Uterus (tissue), 2 donors: ENCODE measurements at regions not wholly inside any gene's neighbourhood (a gene's known extent, or its start where the extent isn't known, plus 50 kb on each side); places are given as distances from the start of the nearest gene placed in this dataset.

ENCODE experiments used
- POLR2A ChIP-seq, 2 donors: fragments of 450-650 bp; IDR thresholded peaks; one replicate each; pipeline ENCODE4 v1.6.1; 2016; ENCODE audit warnings: antibody characterized with exemption in 2 of 2, mild to moderate bottlenecking in 1 of 2, moderate library complexity in 1 of 2
- TF ChIP-seq, protein P1 (sequence below), 4 experiments: fragments of 200-600 bp in 2 of 4; fragments of 450-650 bp in 2 of 4; sonication (generic) in 2 of 4; IDR thresholded peaks; one replicate each; pipeline ENCODE4 v1.5.1; 2016 to 2019; ENCODE audit warnings: antibody characterized with exemption in 4 of 4, mild to moderate bottlenecking in 2 of 4, moderate library complexity in 1 of 4

DNA sequence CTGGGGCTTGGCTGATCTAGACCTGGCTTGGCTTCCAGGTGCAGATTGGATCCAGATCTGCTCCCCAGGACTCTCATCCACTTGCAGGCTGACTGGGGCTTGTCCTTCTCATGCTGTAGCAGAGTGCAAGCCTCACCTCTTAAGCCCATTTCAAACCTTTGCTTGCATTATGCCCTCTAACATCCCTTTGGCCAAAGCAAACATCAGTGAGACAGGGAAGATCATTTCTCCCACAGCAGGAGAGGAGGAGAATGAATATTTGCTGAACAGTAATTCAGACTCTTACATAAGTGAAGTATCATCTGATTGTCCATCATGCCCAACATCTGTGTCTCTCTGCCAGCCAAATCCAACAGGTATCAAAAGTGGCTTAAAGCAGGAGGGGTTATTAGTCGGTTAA is 194.9 kb downstream of the C9orf152 start:
- TF ChIP-seq, protein P1, sequence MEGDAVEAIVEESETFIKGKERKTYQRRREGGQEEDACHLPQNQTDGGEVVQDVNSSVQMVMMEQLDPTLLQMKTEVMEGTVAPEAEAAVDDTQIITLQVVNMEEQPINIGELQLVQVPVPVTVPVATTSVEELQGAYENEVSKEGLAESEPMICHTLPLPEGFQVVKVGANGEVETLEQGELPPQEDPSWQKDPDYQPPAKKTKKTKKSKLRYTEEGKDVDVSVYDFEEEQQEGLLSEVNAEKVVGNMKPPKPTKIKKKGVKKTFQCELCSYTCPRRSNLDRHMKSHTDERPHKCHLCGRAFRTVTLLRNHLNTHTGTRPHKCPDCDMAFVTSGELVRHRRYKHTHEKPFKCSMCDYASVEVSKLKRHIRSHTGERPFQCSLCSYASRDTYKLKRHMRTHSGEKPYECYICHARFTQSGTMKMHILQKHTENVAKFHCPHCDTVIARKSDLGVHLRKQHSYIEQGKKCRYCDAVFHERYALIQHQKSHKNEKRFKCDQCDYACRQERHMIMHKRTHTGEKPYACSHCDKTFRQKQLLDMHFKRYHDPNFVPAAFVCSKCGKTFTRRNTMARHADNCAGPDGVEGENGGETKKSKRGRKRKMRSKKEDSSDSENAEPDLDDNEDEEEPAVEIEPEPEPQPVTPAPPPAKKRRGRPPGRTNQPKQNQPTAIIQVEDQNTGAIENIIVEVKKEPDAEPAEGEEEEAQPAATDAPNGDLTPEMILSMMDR (IDR thresholded peaks at IDR 0.05): no peak
- TF ChIP-seq POLR2A (IDR thresholded peaks at IDR 0.05): no peak
